COR-L47 (cell line): ENCODE measurements at regions not wholly inside any gene's neighbourhood (a gene's known extent, or its start where the extent isn't known, plus 50 kb on each side); places are given as distances from the start of the nearest gene placed in this dataset.
"Not testable (repeated sequence)": the region's sequence is repeated elsewhere in the genome, so short reads cannot be mapped to it uniquely, and the experiment has no call there.

Source experiments
- DNase-seq: peaks from one replicate; lab custom pipeline; 2025; lab: John Stamatoyannopoulos, UW

- not testable (repeated sequence) for DNase-seq
Measured at GRCh38 chr5:34329201-34329600, 286.2 kb upstream of the C1QTNF3 start.

- not testable (repeated sequence) for DNase-seq
Measured at GRCh38 chr5:34329611-34330108, 286.6 kb upstream of the C1QTNF3 start.

GRCh38 chr5:34331928-34332454 lies 289.0 kb upstream of the C1QTNF3 start:
- DNase-seq = not testable (repeated sequence)

GRCh38 chr5:34339408-34340001 lies 296.5 kb upstream of the C1QTNF3 start:
- DNase-seq = not testable (repeated sequence)

- not testable (repeated sequence) for DNase-seq
Measured at GRCh38 chr5:34354440-34354839, 301.7 kb upstream of the RAI14 start.

- DNase-seq = not testable (repeated sequence)
Measured at GRCh38 chr5:34371417-34371816, 284.7 kb upstream of the RAI14 start.

GRCh38 chr5:34371817-34372216 lies 284.3 kb upstream of the RAI14 start:
- not testable (repeated sequence) for DNase-seq

- not testable (repeated sequence) for DNase-seq
Measured at GRCh38 chr5:34372739-34373138, 283.4 kb upstream of the RAI14 start.

- not testable (repeated sequence) for DNase-seq
Measured at GRCh38 chr5:34377651-34378050, 278.5 kb upstream of the RAI14 start.

- not testable (repeated sequence) for DNase-seq
Measured at GRCh38 chr5:34378498-34378897, 277.6 kb upstream of the RAI14 start.

GRCh38 chr5:34388754-34389153 lies 267.4 kb upstream of the RAI14 start:
- not testable (repeated sequence) for DNase-seq

GRCh38 chr5:34409373-34409772 lies 246.8 kb upstream of the RAI14 start:
- no peak for DNase-seq

- DNase-seq = no peak
Measured at GRCh38 chr5:34410411-34411139, 245.6 kb upstream of the RAI14 start.

GRCh38 chr5:34411470-34412346 lies 244.4 kb upstream of the RAI14 start:
- peak; percentile 45 for DNase-seq

GRCh38 chr5:34412736-34413135 lies 243.4 kb upstream of the RAI14 start:
- no peak for DNase-seq

- no peak for DNase-seq
Measured at GRCh38 chr5:34415559-34416198, 240.4 kb upstream of the RAI14 start.

GRCh38 chr5:34416501-34417008 lies 239.6 kb upstream of the RAI14 start:
- DNase-seq = no peak

GRCh38 chr5:34420191-34420590 lies 235.9 kb upstream of the RAI14 start:
- not testable (repeated sequence) for DNase-seq

GRCh38 chr5:34436761-34437501 lies 219.2 kb upstream of the RAI14 start:
- no peak for DNase-seq

- DNase-seq = no peak
Measured at GRCh38 chr5:34439601-34440000, 216.5 kb upstream of the RAI14 start.

- DNase-seq = not testable (repeated sequence)
Measured at GRCh38 chr5:34441767-34442166, 214.4 kb upstream of the RAI14 start.
